HG02885 (cell line): ENCODE measurements at regions not wholly inside any gene's neighbourhood (a gene's known extent, or its start where the extent isn't known, plus 50 kb on each side); places are given as distances from the start of the nearest gene placed in this dataset.
"Not testable (repeated sequence)": the region's sequence is repeated elsewhere in the genome, so short reads cannot be mapped to it uniquely, and the experiment has no call there.

Source experiments
- ATAC-seq: cut with Tn5 transposase; IDR thresholded peaks from one replicate; pipeline ENCODE4 v1.9.1; 2021; ENCODE audit warnings: mild to moderate bottlenecking; ENCODE audit not compliant: unreplicated experiment, poor library complexity

DNA sequence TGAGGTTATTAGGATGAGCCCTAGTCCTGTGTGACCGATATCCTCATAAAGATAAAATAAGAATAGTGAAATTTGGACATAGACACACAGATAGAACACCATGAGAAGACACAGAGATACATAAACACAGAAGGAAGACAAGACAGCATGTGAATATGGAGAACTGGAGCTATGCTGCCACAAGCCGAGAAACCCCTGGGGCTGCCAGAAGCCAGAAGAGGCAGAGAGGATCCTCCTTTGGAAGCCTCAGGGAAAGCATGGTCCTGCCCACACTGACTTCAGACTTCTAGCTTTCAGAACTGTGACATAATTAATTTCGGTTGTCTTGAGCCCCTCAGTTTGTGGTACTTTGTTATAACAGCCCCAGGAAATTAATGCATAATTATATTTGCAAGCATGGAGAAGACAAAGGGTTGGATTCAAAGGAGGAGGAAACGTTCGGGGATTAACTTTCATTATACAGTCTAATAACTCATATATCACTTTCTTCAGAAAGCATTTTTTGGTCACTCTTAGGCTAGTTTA is 1501.8 kb upstream of the FLRT2 start:
- no peak for ATAC-seq

DNA sequence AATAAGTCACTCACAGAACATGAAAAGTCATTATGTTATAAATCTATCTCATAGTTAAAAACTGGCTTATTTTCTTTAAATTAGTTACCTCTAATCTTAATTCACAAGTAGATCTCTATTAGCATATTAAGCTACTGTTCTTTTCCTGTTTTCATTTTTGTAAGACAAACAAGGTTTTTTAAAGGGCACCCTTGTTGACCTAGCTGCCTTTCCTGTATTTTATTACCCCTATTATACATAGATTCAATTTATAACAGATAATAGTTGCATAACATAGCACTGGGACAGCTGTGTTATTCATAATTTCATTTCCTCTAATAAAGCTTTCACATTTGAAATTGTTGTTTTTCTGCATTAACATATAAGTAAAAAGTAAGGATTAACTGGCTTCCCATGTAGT is 1500.7 kb upstream of the FLRT2 start:
- no peak for ATAC-seq

DNA sequence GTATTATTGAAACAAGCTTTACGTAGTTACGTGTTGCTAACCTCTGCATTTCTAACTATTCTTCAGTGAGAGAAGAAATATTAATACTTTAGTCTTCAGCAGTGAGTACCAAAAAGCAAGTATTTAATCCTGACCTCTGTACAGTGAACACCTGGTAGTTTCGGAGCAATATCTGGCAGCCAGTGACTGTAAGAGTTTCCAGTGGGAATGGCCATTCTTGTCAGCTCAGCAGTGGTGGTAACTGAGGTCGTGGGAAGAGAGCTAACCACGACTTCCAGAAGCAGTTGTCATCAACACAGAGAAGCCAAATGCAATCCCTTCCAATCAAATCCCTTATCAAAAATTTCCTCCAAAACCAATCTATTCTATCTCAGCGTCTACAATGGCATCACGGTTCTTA is 1500.2 kb upstream of the FLRT2 start:
- no peak for ATAC-seq

DNA sequence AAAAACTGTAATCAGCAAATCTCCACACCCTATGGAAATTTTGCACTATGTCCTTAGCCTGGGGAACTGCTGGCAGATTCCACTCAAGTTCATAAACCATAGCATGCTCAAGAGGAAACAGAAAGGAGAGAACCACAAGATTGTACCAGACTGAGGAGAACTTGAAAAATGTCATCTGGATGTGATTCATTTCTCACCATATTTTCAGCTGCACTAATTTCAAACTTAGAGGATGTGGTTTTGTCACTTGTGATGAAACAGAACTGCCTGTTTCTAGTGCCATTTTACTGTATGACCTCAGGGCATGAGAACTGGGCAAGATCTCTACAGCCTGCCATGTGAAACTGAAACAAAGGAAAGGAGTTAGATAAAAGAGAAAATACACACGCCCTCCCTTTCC is 1493.1 kb upstream of the FLRT2 start:
- no peak for ATAC-seq

DNA sequence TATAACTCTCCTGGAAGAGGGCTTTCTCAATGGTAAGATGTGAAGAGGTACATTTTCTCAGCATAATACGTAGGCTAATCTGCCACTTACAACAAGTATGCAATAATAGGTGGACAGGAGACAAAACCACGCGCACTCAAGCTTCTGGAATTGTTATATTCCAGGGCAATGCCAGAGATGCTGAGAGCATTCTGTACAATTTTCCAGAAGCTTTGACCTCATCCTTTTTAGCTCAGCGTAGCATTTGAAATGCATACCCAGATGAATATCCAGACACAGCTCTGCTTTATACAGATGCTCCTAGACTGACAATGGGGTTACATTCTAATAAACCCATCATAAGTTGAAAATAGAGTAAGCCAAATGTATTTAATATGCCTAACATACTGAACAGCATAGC is 1492.4 kb upstream of the FLRT2 start:
- no peak for ATAC-seq

DNA sequence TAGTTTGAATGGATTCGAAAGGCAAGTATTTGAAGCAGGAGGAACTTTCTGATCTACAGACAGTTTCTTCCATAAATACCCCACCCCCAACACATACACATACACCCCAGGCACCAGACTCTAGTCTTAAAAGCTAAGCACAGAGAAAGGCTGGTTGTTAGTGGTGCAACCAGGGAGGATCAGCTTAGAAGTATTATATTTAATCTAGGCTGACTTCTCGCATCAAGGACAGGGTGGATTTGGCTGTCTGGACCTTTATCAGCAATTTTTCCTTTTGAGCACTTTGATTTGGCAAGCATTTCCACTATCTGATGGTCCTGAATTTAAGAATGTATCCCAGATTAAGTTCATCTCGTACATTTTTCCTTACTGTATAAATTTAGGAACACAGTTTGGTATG is 1489.8 kb upstream of the FLRT2 start:
- no peak for ATAC-seq

DNA sequence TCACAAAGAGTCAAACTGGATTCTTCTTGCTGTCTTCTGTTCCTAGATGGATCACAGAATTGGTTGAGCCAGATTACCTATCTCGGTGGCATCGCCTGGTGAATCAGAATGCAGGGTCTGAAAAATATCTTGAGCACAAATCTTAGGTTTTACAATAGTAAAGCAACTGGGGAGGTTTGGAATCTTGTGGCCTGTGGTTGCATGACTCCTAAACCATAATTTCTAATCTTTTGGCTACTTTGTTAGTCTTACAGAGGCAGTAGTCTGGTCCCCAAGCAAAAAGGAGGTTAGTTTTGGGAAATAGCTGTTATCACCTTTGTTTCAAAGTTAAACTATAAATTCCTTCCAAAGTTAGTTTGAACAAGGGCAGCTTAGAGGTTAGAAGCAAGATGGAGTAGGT is 1488.5 kb upstream of the FLRT2 start:
- no peak for ATAC-seq

DNA sequence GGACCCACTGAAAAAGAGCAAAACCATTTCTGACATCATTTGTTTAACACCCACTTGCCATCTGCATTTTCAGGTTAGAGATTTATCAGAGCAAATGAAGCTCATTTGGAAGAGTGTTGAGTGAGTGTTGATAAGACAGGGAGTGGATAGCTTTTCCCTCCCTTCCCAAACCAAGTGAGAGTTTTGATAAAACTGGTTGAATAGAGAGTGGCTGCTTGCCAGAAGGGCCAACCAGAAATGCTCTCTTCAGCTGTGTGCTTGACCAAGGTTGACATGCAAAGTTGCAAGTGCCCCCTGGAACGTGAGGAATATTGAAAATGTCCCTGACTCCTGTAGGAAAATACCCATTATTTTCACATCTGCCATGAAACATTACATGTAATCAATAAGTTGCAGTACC is 1487.0 kb upstream of the FLRT2 start:
- ATAC-seq = no peak

DNA sequence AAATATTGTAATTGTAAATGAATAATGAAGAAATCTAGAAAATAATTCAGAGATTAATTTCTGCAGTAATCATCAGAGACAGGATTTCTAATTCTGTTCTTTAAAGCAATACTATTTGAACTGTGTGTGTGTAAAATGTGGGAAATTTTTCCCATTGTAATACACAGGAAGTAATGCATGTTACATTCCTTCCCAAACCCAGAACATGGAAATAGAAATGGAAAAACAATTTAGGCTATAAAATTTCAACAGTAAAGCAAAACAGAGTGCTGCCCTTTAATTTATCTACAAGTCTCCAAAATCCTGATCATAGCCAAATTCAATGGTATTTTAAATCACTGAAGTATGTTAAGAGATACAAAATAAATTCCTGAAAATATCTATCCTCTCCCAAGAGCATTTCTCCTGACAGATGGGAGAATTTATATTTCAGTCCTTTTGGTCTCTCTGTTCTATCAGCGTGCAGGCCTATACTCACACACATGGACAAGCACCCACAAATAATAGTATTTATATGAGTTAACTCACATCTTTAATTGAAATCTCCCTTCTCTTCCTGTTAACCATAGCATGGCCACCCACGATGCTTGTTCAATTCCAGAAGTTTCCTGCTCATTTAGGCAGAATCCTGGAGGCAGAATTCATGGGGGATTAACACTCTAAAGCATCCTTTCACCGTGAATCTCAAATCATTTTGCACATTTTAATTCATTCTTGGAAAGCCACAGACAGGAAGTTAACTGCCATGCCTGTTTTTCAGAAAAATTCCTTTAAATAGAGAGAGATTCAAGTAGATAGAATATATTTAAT is 1465.4 kb upstream of the FLRT2 start:
- no peak for ATAC-seq

DNA sequence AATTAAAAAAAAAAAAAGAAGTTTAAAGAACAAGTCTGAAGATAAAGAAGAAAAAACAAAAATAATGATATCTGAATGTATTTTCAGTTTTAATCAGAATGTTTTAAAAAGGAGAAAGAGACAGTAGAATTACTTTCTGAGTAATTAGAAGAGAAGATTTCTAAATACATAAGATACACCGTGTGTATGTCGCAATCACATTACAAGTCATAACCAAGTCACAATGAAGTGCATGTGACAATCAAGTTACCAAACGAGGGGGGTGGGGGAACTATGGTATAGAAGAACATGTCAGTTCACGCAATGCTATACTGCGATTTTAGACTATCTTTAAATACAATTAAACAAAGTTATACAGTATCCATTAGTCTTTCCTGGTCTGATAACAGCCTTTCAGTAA is 1464.1 kb upstream of the FLRT2 start:
- ATAC-seq = no peak

DNA sequence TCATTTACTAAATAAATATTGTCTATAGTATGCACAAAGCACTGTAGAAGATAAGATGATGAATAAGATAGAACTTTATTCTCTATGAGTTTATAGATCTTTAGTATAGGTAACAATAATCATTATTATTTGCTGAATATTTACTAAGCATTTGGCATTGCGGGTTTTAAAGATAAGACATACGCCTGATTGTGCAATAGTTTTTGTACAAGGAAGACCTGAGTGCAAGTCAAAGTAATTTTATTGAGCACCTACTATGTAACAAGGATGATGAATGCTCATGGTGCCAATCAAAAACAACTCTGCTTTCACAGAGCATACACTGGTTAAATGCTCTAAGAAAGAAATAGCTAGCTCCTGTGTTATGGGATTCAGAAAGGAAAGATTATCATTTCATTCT is 1461.7 kb upstream of the FLRT2 start:
- ATAC-seq = no peak

DNA sequence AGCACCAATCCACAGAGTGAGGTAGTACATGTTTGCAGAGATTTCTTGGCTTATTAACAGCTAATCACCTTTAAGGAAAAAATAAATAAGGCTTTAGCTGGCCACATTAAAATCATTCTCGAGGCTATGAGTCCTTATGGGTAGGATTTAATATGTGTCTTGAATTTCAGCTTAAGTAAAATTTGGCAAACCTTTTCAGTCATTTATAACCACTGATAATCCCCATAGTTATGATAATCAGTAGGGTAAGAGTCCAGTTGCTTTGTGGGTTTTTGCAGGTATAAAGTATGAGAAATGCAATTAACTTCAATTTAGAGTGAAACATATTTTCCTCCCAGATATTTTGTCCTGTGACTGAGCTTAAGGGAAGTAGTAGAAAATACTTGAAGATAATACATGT is 1458.9 kb upstream of the FLRT2 start:
- no peak for ATAC-seq

DNA sequence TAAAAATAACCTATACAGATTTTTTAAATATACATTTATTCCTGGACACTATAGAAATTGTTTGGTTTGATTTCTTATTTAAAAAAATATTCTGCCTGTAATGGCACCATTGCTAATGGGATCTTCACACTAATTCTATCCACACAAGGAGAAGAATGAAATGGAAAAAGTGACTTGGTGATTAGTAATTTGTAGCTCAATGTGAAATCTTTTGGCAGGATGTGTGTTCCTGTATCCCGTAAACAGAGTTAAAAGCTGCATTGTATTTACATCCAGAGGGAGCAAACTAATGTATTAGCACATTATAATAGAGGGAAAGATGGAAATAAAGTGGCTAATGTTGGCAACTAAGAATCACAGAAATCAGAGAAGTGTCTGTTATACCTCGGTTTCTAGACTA is 1455.3 kb upstream of the FLRT2 start:
- no peak for ATAC-seq

DNA sequence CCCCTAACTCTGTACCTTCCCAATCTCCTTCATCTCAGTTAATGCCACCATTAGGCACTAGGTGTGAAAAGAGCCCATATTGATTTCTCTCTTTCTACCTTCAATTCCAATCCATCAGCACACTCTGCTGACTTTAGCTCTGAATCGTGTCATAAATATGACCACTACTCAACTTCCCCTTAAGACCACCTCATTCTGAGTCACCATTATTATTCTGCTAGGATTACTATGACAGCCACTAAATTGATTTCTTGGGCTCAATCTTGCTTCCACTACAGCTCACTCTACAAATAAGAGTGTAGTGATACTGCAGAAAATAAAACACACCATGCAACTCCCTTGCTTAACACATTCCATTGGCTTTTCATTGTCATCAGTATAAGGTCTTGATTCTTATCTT is 1449.0 kb upstream of the FLRT2 start:
- no peak for ATAC-seq

DNA sequence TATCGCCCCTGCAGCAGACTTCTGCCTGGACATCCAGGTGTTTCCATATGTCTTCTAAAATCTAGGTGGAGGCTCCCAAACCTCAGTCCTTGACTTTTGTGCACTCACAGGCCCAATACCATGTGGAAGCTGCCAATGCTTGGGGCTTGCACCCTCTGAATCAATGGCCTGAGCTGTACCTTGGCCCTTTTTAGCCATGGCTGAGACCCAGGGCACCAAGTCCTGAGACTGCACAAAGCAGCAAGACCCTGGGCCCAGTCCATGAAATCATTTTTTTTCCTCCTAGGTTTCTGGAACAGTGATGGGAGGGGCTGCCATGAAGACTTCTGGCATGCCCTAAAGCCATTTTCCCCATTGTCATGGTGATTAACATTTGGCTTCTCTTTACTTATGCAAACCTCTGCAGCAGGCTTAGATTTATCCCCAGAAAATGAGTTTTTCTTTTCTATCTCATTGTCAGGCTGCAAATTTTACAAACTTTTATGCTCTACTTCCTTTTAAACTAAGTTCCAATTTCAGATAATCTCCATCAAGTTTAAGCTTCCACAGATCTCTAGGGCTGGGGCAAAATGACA is 1445.8 kb upstream of the FLRT2 start:
- ATAC-seq = no peak

DNA sequence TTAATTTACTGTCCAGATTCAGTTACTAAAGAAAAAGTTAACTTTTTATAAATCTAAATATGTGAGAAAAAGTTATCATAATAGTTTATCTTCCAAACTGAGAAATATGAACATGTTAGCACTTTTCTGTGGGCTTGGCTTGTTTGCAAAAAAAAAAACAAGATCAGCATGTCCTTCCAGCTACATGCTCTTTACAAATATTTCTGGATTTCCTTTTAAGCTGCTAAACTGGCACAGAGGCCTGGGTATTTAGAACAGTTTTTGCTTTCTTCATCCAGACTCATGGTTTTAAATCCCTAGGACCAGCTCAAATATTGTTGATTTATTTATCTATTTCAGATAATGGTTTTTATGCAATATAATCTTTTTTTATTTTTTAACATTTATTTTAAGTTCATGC is 1444.5 kb upstream of the FLRT2 start:
- no peak for ATAC-seq

DNA sequence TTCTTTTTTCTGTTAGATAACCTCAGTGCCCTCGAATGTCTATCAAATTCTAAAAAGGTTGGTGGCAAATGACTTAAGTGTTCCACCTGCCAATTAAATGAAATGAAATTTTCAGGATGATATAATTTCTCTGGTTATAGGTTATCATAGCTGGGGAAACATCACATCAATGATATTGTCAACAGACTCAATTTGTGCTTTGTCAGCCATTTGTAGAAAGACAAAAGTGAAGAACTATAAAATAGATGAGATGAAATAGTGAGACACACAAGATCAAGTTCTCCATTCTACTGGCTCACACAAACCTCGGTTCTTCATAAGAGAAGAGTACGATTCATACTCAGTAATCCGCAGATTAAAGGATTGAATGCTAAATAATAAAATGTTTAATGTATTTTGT is 1443.2 kb upstream of the FLRT2 start:
- ATAC-seq = no peak

DNA sequence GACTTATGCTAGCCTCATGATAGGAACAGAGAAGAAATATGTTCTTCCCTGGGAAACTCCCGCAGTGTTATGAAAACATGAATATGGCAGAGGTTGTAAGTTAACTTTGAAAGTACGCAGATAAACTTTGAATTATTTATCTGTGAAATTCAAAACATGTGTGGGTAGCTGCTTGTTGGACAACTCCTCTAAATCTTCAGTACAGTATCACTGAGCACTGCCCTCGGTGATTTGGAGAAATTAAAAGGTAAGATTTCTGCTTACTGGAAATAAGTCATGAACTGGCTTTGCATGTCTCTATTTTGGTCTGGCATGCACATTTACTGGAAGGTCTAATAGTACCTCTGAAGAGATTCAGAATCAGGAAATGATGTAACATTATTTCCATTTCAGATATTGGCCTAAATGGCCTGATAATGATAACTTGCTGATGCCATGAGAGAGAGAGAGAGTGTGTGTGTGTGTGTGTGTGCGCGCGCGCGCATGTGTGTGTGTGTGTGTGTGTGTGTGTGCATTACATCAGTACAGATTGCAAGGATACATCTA is 1441.9 kb upstream of the FLRT2 start:
- ATAC-seq = no peak

DNA sequence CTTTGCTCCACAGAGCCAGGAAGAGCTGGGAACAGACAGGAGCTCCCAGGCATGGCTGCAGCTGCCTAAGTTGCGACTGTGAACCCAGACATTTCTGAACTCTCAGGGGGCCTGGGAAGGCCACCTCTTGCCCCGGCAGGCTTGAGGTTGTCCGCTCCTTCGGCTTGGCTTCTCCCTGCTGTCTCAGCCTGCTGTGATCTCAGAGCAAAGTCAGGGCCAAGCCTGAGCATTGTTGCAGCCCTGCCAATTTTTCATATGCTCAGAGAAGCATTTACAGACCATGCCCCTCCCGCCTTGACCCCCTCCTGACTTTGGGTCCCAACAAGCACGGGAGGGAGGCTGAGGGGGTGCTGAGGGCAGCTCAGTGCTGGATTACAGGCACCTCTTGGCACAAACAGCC is 1439.1 kb upstream of the FLRT2 start:
- no peak for ATAC-seq

DNA sequence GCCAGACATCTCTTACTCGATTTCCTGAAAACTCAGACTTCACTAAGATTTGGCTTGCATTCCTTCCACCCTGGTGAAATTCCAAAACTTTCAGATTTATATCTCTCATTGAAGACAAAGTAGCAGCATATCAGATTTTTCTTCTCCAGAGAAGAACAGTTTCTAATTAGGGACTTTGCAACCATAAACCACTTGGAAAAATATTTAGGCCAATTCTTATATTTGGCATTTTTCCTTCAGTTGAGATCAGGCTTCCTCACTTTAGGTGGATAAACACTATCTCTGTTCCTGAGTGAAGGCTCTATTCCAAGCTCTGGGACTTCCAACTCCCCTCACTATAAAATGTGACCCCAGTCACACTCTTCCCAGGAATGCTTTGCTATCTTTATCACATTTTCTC is 1434.3 kb upstream of the FLRT2 start:
- no peak for ATAC-seq

DNA sequence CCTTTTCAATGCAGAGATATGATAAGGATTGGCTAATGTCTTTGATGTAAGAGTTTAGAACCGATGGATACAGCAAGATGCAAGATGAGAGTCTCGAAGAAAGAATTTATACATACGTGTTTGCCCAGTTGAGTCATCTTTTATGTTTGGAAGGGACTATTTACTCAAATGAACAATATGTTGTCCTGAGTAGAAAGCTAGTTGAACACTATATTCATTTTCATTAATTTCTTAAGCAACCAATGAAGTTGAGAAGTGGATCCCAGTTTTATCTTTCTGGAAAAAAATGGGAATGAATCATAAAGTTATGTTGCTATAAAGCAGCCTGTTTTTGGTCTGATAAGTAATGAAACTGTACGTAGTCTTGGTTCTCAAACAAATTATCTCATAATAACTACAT is 1431.7 kb upstream of the FLRT2 start:
- no peak for ATAC-seq

DNA sequence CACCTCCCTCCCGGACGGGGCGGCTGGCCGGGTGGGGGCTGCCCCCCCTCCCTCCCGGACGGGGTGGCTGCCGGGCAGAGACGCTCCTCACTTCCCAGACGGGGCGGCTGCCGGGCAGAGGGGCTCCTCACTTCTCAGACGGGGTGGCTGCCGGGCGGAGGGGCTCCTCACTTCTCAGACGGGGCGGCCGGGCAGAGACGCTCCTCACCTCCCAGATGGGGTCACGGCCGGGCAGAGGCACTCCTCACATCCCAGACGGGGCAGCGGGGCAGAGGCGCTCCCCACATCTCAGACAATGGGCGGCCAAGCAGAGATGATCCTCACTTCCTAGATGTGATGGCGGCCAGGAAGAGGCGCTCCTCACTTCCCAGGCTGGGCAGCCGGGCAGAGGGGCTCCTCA is 1430.4 kb upstream of the FLRT2 start:
- ATAC-seq = not testable (repeated sequence)
